Keratinocyte (primary cell): ENCODE measurements at regions not wholly inside any gene's neighbourhood (a gene's known extent, or its start where the extent isn't known, plus 50 kb on each side); places are given as distances from the start of the nearest gene placed in this dataset.

Source experiments
- EZH2 ChIP-seq: IDR thresholded peaks from one replicate; pipeline ENCODE4 v1.6.1; 2012; ENCODE audit warnings: inconsistent platforms, mild to moderate bottlenecking, low read length, moderate library complexity
- TF ChIP-seq, protein P1 (sequence below), 3 experiments: IDR thresholded peaks in 1 of 3; conservative IDR thresholded peaks in 1 of 3; optimal IDR thresholded peaks in 1 of 3; 2 replicates in 2 of 3; 3 replicates in 1 of 3; pipeline versions ENCODE3 to v1.5.1; 2011; ENCODE audit warnings: low read length in 3 of 3, mild to moderate bottlenecking in 3 of 3, moderate library complexity in 2 of 3, control low read depth in 1 of 3, inconsistent platforms in 1 of 3; ENCODE audit not compliant: insufficient read depth in 2 of 3; ENCODE audit errors: extremely low read depth in 1 of 3

GRCh38 chr4:28221536-28221935 is 1360.9 kb downstream of the STIM2 start:
- TF ChIP-seq, protein P1, sequence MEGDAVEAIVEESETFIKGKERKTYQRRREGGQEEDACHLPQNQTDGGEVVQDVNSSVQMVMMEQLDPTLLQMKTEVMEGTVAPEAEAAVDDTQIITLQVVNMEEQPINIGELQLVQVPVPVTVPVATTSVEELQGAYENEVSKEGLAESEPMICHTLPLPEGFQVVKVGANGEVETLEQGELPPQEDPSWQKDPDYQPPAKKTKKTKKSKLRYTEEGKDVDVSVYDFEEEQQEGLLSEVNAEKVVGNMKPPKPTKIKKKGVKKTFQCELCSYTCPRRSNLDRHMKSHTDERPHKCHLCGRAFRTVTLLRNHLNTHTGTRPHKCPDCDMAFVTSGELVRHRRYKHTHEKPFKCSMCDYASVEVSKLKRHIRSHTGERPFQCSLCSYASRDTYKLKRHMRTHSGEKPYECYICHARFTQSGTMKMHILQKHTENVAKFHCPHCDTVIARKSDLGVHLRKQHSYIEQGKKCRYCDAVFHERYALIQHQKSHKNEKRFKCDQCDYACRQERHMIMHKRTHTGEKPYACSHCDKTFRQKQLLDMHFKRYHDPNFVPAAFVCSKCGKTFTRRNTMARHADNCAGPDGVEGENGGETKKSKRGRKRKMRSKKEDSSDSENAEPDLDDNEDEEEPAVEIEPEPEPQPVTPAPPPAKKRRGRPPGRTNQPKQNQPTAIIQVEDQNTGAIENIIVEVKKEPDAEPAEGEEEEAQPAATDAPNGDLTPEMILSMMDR (optimal IDR thresholded peaks at IDR 0.05 in 1 of 3, IDR thresholded peaks at IDR 0.05 in 1 of 3, conservative IDR thresholded peaks at IDR 0.05 in 1 of 3; ENCODE audit: extremely low read depth in 1 of 3, insufficient read depth in 2 of 3, low read length in 3 of 3), result no peak
- no peak for TF ChIP-seq EZH2
